ENCODE measurements at regions not wholly inside any gene's neighbourhood (a gene's known extent, or its start where the extent isn't known, plus 50 kb on each side); places are given as distances from the start of the nearest gene placed in this dataset.
"Not testable (repeated sequence)": the region's sequence is repeated elsewhere in the genome, so short reads cannot be mapped to it uniquely, and the experiment has no call there.

DNA sequence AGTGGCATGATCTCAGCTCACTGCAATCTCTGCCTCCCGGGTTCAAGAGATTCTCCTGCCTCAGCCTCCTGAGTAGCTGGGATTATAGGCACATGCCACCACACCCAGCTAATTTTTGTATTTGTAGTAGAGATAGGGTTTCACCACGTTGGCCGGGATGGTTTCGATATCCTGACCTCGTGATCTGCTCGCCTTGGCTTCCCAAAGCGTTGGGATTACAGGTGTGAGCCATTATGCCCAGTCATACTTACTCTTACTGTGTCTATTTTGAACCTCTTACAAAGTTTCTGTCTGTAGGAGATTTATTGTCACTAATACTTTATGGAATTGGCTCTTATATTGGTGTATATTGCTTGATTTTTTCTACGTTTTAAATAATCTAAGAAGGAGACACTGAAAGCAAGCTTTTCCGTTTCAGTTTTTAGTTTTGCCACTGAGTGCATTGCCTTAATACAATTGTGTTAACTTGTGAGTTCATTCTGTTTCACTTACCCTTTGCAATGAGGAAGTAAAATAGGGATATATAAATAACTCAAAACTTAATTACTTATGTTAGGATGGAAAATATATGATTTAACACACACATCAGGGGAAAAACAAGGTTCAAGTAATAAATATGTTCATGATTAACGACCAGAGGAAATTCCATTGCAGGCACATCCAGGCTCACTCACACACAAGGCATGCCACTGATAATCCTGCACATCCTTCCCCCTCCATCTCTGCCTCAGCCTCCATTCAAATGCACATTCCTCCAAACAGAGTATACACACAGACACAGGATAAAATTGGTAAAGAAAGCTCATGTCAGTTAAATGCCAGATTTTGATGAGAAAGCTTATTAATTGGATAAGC, 279.3 kb upstream of the RASGRP1 start:
- H3K4me3 ChIP-seq (ENCODE audit: low read depth, low read length): no peak overlapping the region
- TF ChIP-seq, protein P1, sequence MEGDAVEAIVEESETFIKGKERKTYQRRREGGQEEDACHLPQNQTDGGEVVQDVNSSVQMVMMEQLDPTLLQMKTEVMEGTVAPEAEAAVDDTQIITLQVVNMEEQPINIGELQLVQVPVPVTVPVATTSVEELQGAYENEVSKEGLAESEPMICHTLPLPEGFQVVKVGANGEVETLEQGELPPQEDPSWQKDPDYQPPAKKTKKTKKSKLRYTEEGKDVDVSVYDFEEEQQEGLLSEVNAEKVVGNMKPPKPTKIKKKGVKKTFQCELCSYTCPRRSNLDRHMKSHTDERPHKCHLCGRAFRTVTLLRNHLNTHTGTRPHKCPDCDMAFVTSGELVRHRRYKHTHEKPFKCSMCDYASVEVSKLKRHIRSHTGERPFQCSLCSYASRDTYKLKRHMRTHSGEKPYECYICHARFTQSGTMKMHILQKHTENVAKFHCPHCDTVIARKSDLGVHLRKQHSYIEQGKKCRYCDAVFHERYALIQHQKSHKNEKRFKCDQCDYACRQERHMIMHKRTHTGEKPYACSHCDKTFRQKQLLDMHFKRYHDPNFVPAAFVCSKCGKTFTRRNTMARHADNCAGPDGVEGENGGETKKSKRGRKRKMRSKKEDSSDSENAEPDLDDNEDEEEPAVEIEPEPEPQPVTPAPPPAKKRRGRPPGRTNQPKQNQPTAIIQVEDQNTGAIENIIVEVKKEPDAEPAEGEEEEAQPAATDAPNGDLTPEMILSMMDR (IDR thresholded peaks at IDR 0.05; ENCODE audit: borderline replicate concordance, insufficient read depth, low read depth, low read length): no peak

DNA sequence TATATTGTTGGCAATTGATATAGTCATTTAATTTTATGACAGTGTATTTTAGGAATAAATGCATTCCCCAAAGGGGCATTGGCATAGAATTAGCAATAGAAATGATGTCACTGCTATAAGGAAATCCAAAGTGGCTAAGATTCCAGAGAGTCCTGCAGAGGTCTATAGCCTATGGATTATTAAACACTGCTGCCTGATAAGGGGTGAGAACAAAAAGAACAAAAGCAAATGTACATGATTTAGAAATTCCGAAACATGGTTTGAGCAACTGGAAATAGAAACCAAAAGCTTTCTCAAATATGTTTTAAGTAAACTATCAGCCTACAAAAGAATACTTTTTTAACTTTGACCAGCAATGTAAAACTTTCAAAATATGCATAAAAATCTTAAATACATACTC, 280.1 kb upstream of the RASGRP1 start:
- TF ChIP-seq, protein P1 (IDR thresholded peaks at IDR 0.05; ENCODE audit: borderline replicate concordance, insufficient read depth, low read depth, low read length): no peak
- no peak overlapping the region for H3K4me3 ChIP-seq (ENCODE audit: low read depth, low read length)

DNA sequence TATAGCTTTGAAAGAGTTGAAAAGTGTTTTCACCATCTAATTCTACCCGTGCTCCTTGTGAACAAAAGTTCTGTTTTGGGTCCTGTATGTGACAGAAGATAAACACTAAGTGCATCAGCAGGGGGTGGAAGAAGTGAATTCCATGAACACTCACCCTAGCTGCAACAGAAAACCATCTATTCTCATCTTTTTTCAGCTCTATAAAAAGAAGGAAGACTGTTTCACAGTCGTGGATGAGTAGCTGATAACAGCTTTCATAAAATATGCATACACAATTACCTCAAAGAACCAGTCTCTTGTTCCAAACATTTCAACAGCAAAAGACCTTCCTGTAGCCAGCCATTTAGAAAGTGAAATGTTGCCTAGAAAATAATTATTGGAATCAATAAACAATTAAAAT, 281.7 kb upstream of the RASGRP1 start:
- H3K4me3 ChIP-seq (ENCODE audit: low read depth, low read length): no peak overlapping the region
- TF ChIP-seq, protein P1 (IDR thresholded peaks at IDR 0.05; ENCODE audit: borderline replicate concordance, insufficient read depth, low read depth, low read length): no peak

DNA sequence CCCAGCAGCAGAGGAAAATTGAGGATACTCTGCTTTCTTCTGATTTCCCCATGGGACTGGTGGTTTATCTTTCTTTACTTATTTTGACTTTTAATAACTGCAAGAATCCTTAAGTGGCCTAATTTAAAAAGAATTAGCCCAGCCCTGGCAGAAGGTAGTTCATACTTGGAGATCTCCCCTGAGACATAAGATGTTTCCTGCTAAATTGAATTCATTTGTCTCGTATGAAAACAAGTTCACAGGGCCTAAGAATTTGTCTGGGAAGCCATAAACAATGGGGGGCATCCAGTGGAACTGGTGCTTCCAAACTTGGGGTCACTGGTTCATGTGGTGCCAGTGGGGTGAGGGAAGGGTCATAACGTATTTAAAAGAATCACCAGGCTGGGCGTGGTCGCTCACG, 283.1 kb upstream of the RASGRP1 start:
- no peak overlapping the region for H3K4me3 ChIP-seq (ENCODE audit: low read depth, low read length)
- TF ChIP-seq, protein P1 (IDR thresholded peaks at IDR 0.05; ENCODE audit: borderline replicate concordance, insufficient read depth, low read depth, low read length): no peak

DNA sequence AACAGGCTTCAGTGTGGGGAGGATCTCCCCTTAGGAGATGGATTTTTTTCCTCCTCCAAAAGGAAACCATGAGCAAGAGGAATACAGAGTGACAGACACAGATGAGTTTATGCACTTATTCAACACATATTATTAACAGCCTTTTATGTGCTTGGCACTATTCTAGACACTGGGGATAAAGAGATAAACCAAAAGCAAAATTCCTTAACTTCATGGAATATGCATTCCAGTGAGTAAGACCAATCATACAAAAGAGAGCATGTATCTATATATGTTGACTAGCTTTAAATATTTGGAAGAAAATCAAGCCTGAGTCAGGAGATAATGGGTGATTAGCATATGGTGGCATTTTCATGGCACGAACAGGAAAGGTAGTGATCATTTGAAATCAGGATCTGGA, 284.4 kb upstream of the RASGRP1 start:
- TF ChIP-seq, protein P1 (IDR thresholded peaks at IDR 0.05; ENCODE audit: borderline replicate concordance, insufficient read depth, low read depth, low read length): no peak
- no peak overlapping the region for H3K4me3 ChIP-seq (ENCODE audit: low read depth, low read length)

DNA sequence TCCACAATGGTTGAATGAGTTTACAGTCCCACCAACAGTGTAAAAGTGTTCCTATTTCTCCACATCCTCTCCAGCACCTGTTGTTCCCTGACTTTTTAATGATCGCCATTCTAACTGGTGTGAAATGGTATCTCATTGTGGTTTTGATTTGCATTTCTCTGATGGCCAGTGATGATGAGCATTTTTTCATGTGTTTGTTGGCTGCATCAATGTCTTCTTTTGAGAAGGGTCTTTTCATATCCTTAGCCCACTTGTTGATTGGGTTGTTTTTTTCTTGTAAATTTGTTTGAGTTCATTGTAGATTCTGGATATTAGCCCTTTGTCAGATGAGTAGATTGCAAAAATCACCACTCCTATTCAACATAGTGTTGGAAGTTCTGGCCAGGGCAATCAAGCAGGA, 287.6 kb upstream of the RASGRP1 start:
- not testable (repeated sequence) for H3K4me3 ChIP-seq (ENCODE audit: low read depth, low read length)

DNA sequence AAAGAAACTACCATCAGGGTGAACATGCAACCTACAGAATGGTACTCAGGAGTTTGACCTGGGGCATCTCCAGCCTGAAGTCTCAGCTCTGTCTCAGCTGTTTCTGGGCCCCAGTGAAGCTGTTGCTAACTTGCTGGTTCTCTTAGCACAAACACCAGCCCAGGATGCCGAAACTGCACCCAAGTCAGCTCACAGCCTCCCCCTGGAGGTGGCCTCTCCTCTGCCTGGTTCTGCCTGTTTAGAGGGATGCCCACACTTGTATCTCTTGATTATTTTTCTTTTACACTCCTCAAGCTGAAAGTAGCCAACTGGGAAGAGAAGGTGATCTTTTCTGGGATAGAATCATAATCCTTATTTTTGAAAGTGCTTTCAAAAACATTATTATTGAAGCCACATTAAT, 289.0 kb upstream of the RASGRP1 start:
- TF ChIP-seq, protein P1 (IDR thresholded peaks at IDR 0.05; ENCODE audit: borderline replicate concordance, insufficient read depth, low read depth, low read length): peak; percentile 50; the same call in 1 of the 2 replicates
- no peak overlapping the region for H3K4me3 ChIP-seq (ENCODE audit: low read depth, low read length)

All from GM12875 (cell line).